Suppressor macrophage treated with lipopolysaccharide for 1 hour (primary cell): ENCODE measurements at regions not wholly inside any gene's neighbourhood (a gene's known extent, or its start where the extent isn't known, plus 50 kb on each side); places are given as distances from the start of the nearest gene placed in this dataset.
"Not testable (repeated sequence)": the region's sequence is repeated elsewhere in the genome, so short reads cannot be mapped to it uniquely, and the experiment has no call there.

Experiments used
- DNase-seq, 3 donors: peaks; one replicate each; pipeline ENCODE4 v3.0.0-alpha.2; 2020 to 2022

GRCh38 chr17:45650561-45650960 is 133.6 kb upstream of the CRHR1 start:
- DNase-seq = no peak

DNA sequence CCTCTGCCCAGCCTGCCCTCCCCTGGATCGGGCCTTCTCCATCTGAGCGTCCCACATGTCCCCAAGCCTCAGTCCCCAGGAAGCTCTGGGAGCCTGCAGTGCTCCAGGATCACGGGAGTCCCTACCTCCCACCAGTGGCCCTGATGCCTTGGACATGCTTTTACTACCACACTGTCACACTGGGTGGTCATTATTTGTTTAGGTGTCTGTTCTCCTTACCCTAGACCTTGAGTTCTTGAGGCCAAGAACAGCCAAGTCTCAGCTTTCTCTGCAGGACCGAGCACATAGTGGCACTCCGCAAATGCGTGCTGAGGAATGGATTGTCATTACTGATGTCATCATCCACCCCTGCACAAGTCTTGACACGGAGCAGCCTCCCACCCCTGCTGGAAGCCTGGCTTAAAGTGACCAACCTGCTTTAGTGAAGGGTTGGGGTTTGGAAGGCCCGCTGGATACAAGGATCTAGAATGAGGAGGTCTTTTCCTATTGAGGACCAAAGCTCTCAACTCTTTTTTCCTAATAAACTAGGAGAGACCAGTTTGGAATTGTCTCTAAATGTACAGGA is 132.9 kb upstream of the CRHR1 start:
- DNase-seq = no peak

GRCh38 chr17:45653616-45654015 is 130.5 kb upstream of the CRHR1 start:
- DNase-seq = no peak

DNA sequence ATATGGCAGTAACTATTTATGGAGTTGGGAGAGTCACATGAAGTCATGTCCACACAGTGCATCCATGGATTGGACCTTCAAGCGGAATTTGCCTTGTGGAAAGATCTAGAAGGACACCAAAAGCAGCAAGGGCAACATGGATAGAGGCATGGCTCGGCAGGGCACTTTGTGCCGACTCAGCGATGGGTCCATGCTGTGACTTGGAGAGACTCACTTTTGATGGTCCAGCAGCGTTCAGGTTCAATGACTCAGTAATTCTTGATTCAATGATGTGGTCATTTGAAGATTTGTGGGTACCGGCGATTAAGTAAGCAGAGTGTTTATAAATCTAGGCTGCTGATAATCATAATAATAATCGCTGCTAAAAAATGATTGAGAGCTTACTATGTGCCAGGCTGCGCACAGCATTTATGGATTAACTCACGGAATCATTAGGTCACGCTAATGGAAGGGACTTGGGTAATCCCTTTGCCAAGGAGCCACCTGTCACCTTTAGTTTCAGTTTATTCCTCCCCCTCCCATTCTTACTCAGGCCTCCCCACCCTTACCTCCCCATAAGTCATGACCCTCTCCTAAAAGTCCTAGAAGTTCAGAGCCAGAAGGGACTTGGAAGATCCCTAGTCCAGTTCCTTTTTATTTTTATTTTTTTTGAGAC is 127.5 kb upstream of the CRHR1 start:
- DNase-seq = no peak

DNA sequence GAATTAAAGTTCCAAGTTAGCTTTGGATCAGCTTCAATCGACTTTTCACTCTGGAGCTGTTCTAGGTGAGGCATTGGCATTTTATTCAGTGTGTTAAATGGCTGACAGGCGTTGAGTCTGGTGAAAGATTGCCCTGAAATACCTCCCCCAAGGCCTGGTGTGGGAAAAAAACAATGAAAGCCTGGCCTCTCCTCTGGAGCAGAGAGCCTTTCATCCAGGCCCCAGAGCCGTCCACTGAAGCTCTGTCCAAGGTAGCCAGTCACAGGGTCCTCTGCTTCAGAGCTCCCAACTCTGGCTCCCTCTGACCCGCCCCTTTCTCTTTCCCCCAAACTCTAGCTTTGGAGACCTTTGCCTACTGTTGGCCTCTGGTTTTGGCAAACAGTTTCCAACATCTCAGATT is 123.6 kb upstream of the CRHR1 start:
- no peak for DNase-seq

DNA sequence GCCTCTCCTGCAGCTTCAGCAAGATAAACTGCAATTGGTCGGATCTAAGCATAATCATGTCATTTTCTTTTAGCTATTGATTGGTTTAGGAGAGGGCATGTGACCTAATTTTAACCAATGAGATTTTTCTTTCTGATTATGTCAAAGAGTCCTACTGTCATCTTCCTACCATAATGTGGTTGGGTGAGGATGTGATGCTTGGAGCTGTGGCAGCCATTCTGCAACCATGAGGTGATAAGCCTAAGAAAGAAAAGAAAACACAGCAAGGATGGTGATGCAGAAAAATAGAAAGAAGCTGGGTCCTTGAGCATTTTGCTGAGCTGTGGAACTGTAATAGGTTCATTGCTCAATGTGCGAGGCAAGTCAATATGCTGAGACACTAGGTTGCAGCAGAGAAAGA is 121.7 kb upstream of the CRHR1 start:
- DNase-seq = no peak

DNA sequence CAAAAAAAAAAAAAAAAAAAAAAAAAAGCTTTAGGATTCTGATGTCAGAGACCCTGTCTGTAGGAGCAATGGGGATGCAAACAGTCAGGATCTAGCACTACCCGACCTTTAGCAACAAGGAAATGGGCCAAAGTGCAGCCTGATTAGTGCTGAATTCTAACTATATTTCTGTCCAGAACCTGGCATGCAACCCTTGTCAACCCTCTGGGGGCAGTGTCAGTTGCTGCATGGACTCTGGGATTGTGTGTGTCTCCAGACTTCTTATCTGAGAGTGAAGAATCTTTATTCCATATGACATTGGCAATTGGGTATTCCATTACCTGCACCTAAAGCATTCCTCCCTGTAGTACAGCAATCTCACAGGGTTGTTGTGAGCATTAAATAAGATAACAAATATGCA is 120.3 kb upstream of the CRHR1 start:
- DNase-seq = no peak

DNA sequence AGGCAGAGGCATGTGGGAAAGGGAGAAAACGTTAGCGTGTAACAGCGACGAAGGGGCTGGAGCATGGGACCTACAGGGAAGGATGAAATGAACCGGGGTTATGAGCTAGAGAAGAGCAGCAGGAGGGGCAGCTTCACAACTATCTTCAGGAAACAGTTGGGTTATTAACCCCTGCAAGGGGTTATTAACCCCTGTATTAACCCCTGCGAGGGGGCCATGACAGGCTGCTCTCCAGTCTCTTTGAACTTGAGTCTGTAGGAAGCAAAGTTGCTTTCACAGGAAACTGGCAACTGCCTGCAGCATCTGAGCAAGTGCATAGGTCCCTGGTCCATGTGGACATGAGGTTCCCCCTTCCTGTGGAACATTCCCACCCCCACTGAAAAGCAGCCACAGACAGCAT is 119.2 kb upstream of the CRHR1 start:
- no peak for DNase-seq

DNA sequence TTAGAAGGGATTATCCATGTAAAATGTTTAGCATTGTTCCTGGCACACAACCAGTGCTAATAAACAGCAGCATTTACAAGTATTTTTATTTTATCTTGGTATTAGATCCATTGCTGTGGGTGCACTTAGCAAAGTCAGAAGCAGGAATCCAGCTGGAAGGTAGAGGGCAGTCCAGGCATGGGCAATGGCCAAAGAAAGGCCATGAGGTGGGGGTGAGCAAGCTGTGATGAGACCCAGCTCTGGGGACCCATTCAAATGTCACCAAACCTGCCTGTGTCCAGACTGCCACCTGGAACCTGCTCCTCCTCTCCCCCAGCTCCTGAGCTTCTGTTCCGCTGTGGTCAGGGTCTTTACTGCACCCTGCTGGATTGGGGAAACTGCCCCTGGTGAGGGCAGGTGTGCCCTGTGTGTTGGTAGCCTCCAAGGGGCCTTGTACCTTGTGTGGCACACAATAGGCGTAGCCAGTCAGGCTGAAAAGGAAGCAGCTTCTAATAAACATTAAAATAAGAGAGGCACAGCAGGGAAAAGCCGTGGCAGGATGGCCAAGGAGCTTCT is 118.0 kb upstream of the CRHR1 start:
- DNase-seq = no peak

DNA sequence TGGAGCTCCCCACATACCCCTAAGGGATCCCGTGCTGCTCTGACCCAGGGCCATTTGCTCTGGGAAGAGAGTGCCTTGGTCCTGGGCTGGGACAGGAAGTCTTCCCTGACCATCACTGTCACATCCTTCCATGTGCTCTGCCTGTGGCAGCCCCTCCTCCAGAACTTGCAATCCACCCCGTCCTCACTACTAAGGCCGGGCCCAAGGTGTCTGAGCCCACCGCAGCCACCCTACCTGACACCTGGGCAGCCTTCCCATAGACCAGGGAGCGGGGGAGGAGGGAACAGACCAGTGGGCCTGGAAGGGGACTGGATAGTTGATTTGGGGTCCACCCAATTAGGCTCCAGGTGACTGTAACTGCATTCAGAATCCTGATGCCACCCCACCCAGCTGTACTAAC is 117.5 kb upstream of the CRHR1 start:
- no peak for DNase-seq

GRCh38 chr17:45667591-45668171 is 116.4 kb upstream of the CRHR1 start:
- DNase-seq = no peak

GRCh38 chr17:45668316-45668715 is 115.8 kb upstream of the CRHR1 start:
- no peak for DNase-seq

DNA sequence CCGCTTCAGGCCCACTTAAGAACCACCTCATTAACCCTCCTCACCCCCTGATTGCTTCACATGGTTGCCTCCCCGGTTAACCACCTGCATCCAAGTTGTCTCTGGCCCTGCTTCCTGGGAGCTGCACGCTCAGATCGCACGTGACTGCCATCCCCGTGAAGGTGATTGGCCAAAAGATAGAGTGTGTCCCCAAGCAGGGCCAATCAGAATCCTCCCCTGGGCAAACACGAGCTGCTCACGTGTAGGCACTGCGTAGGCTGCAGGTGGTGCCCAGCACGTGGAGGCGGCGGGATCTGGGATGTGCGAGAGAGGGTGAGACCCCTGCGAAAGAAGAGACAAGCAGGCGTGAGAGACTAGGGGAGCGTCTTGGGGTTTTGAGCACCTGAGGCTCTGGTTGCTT is 111.8 kb upstream of the CRHR1 start:
- no peak for DNase-seq

DNA sequence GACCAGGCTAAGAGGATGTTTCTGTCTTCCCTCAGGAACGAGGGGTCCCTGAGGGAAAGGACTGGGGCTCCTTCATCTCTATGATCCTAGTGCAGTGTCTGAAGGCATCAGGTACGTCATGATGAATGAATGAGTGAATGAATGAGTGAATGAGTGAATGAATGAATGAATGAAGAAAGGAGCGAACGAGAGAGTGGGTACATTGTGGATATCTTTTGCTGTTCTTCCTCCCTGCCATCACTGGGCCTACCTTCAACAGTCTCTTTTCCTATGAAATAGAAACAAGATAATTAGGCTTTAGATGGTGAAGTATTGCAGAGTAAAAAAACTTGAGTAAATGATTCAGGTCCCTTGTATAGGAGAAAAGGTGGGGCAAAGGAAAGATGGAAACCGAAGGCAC is 111.3 kb upstream of the CRHR1 start:
- DNase-seq = no peak

DNA sequence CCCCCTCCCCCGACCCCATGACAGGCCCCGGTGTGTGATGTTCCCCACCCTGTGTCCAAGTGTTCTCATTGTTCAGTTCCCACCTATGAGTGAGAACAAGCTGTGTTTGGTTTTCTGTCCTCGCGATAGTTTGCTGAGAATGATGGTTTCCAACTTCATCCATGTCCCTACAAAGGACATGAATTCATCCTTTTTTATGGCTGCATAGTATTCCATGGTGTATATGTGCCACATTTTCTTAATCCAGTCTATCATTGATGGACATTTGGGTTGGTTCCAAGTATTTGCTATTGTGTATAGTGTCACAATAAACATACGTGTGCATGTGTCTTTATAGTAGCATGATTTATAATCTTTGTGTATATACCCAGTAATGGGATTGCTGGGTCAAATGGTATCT is 110.4 kb upstream of the CRHR1 start:
- DNase-seq = not testable (repeated sequence)

DNA sequence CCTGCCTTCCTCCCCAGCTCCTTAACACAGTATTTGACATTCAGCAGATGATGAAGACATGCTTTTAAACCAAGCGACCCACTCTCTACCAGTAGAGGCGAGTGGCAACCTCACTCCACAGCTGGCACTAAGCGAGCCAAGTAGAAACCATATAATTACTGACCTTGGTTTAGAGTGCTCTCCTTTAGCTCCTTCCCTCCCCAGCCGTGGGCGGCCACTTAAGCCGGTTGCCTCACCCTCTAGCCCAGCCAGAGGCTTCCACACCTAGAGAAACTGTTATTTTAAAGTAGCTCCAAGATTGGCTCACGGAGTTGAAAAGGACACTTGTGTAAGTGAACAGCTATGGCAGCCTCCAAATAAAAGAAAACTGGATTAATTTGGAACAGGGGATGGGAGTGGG is 109.1 kb upstream of the CRHR1 start:
- DNase-seq = peak in 2 of 3 donors; percentile 26 to 39

GRCh38 chr17:45675892-45676291 is 108.2 kb upstream of the CRHR1 start:
- no peak for DNase-seq

DNA sequence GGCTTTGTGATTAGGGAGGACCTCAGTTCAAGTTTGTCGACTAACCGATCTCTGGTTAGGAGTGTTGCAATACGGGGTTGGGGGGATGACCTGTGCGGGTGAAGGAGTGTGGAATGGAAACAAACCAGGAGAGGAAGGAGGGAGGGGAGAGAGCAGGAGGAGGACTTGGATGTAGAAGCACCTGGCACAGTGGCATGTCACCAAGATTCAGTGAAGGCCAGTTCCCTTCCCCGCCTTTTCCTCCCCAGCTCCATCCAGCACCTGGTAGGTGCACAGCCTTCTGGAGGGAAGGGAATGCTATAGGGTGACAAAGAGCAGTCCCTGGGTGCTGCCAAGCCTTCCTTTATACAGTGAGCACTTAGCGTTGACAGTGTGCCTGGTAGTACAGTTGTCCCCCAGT is 107.4 kb upstream of the CRHR1 start:
- DNase-seq = no peak

DNA sequence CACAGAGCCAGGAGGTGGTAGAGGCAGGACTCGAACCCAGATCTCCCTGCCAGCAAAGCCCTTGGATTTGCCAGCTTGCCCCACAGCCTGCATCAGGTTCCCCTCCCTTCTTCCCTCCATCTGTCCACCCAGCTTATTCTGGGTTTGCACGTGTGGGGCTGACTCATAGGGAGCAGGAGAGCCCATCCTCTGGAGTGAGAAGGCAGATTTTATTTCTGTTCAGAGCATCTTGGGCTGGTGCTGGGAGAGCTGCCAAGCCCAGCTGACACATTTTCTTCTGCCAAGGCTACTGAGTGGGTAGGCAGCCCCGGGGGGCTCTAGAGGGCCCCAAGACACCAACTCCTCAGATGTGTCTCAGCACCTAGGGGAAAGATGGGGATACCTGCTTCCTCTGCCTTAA is 106.3 kb upstream of the CRHR1 start:
- DNase-seq = no peak

- DNase-seq = no peak
Measured at GRCh38 chr17:45679426-45679825, 104.7 kb upstream of the CRHR1 start.

- no peak for DNase-seq
Measured at GRCh38 chr17:45680360-45680759, 103.8 kb upstream of the CRHR1 start.

DNA sequence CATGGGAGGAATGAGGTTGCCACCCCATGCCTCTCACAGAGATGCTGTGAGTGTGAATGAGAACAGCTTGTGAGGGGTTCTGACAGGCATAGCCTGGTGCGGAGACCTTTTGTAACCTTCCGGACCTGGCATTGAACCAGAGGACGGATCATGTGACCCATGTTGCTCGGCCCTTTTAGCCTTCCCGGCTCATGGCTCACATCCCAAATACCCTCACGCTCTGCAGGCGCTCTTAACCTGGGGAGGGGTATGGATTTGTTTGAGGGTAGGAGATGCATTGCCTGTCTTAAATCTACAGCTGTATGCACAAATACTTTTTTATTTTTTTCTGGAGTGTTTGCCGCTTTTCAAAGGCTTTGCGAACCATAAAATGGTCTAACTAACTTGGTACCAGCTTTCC is 102.4 kb upstream of the CRHR1 start:
- DNase-seq = no peak

DNA sequence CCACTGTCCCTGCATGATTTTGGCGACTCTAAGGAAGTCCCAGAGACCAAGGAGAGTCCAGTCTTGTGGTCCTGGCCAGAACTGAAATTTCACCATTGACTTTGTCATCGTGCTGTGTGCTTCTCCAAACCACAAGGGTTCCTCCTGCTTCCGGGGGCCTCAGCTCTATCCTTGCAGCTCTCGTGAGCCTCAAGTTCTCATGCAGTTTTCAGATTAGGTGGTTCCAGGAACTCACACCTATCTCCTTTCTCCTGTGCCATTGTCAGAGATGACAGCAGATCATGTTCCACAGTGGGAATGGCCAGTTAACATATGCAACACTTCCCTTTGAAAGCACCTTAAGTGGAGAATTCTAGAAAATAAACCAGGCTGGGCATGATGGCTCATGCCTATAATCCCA is 97.9 kb upstream of the CRHR1 start:
- no peak for DNase-seq

DNA sequence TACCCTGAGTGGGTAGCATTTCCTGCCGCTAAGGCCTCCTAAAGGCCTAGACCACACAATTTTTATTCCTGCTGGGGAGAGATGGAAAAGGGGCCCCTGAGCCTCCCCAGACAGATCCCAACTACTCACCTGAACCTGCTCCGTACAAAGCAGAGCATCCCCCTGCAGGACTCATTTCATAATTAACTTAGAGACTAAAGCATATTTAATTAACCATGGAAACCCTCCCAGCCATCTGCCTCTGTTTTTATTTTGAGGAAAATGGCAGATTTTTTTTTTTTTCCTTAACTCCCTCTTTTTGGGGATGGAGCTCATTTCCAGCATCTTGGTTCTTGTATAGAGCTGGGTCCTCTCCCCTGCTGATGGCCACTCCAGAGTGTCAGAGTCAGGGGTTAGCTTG is 96.5 kb upstream of the CRHR1 start:
- DNase-seq = no peak

DNA sequence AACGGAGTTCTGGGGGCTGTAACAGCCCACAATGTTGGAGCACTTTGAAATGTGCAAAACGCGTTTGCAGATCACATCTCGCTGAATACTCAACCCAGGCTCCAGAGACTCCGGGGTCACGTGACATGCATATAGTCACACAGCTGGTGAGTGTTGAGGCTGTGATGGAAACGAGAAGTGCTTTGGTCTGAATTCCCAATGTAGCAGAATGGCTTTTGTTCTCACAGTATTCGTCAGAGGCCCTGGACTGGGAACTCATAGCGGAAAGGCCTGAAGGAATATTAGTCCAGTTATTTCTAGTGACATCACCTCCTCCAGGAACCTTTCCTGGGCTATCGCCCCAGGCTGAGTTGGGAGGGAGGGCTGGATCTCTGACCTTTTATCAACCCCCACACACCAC is 95.8 kb upstream of the CRHR1 start:
- no peak for DNase-seq
